ENCODE measurements at regions not wholly inside any gene's neighbourhood (a gene's known extent, or its start where the extent isn't known, plus 50 kb on each side); places are given as distances from the start of the nearest gene placed in this dataset.
A peak's percentile ranks its signal among the peaks of the same experiment; 100 is the strongest.

GRCh38 chr2:37549598-37549997 lies 121.8 kb downstream of the CDC42EP3 start:
- no peak for DNase-seq

- no peak for DNase-seq
Observed at GRCh38 chr2:37550190-37550589, 121.3 kb downstream of the CDC42EP3 start.

GRCh38 chr2:37551783-37552182 lies 119.7 kb downstream of the CDC42EP3 start:
- no peak for DNase-seq

GRCh38 chr2:37552339-37552738 lies 119.1 kb downstream of the CDC42EP3 start:
- no peak for DNase-seq

- no peak for DNase-seq
Observed at GRCh38 chr2:37553411-37554154, 117.9 kb downstream of the CDC42EP3 start.

GRCh38 chr2:37554155-37554510 lies 117.3 kb downstream of the CDC42EP3 start:
- DNase-seq = no peak

GRCh38 chr2:37554687-37555086 lies 116.8 kb downstream of the CDC42EP3 start:
- DNase-seq = no peak

- no peak for DNase-seq
Observed at GRCh38 chr2:37555457-37555856, 116.0 kb downstream of the CDC42EP3 start.

- no peak for DNase-seq
Observed at GRCh38 chr2:37556256-37556655, 115.2 kb downstream of the CDC42EP3 start.

GRCh38 chr2:37558623-37559022 lies 112.8 kb downstream of the CDC42EP3 start:
- DNase-seq = no peak

GRCh38 chr2:37560241-37560848 lies 111.1 kb downstream of the CDC42EP3 start:
- no peak for DNase-seq

- DNase-seq = no peak
Observed at GRCh38 chr2:37560863-37561614, 110.4 kb downstream of the CDC42EP3 start.

GRCh38 chr2:37561615-37562569 lies 109.5 kb downstream of the CDC42EP3 start:
- DNase-seq = peak; percentile 8

GRCh38 chr2:37563375-37564015 lies 107.9 kb downstream of the CDC42EP3 start:
- DNase-seq = no peak

- no peak for DNase-seq
Observed at GRCh38 chr2:37564356-37564755, 107.1 kb downstream of the CDC42EP3 start.

- no peak for DNase-seq
Observed at GRCh38 chr2:37566517-37566981, 104.9 kb downstream of the CDC42EP3 start.

- DNase-seq = no peak
Observed at GRCh38 chr2:37568565-37568964, 102.9 kb downstream of the CDC42EP3 start.

- DNase-seq = no peak
Observed at GRCh38 chr2:37569131-37569823, 102.2 kb downstream of the CDC42EP3 start.

GRCh38 chr2:37569986-37570679 lies 101.3 kb downstream of the CDC42EP3 start:
- no peak for DNase-seq

GRCh38 chr2:37570773-37571586 lies 100.5 kb downstream of the CDC42EP3 start:
- peak; percentile 24 for DNase-seq
